ENCODE measurements at regions not wholly inside any gene's neighbourhood (a gene's known extent, or its start where the extent isn't known, plus 50 kb on each side); places are given as distances from the start of the nearest gene placed in this dataset.

DNA sequence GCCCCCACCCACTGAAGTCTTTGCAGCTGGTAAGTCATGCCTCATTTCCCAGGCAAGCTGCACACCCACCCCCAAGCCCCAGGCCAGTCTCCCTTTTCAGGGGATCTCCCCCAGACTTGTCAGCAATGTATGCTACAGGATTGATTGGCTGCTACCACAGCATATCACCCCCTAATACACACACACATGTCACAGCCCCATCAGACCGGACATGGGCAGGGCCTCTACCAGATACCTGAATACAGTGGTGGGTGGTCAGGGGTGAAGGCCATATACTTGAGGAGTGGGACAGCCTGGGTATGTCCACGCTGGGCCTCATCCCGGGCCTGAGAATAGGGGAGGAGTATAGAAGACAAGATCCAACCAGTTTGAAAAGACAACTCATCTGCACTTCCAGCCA lies 63.4 kb upstream of the ARAP3 start:
- no peak for DNase-seq

DNA sequence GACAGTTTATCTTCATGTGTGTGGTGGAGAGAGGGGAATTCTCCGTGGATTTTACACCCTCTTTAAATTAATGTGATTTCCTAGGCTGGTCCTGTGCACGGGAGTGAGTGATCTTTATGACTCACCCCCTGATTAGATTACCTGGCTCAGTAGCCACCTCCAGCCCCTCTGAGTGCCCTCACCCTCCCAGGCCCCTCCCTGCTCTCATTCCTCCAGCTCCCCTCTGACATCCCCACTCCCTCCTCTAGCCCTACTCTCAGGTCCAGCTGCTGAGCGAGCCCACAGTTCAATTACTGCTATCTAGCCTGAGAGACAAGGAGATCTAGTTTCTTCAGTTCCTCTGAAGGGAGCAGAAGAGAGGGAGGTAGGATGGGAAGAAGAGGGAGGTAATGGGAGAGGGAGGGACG lies 61.8 kb upstream of the ARAP3 start:
- no peak for DNase-seq

DNA sequence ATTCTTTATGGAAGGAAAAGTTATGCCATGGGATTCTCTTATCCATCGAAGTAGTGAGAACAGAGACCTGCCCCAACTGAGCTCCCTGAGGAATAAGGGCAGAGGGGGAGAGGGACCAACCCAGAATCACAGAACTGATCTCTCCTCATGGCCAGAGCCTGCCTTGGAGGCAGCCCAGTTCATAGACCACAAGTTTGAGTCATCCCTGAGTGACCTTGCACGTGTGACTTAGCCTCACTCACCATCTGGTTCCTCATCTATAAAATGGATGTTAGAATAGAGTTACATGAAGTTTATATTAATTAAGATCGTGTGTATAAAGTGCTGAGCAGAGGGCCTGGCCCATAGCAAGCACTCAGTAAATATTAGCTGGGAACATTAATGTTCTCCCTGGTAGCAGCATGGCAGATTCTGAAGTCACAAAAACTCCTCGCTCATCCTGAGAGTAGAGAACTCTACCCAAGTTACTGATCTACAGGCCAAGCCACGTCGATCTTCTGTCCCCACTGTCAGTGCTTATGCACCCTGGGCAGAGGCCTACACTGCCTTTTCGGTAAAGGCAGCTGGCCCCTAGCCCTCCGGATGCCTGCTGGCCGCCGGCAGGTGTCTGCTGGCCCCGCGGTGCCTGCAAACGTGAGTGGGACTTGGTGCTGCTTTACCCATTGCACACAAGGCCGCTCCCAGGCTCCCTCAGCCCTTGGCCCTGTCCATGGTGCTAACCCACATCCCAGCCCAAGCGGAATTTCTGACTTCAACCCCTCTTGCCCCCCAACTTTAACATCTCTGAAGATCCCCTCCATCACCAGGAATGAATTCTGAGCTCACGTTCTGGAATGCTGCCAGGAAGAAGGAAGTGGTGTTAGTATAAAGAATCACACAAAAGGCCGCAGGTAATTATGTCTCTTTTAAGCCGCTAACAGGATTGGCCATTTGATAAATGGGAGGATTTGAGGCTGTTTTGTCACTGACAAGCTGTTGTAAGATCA lies 61.1 kb upstream of the ARAP3 start:
- peak in 1 of 2 experiments; percentile 10 for DNase-seq

DNA sequence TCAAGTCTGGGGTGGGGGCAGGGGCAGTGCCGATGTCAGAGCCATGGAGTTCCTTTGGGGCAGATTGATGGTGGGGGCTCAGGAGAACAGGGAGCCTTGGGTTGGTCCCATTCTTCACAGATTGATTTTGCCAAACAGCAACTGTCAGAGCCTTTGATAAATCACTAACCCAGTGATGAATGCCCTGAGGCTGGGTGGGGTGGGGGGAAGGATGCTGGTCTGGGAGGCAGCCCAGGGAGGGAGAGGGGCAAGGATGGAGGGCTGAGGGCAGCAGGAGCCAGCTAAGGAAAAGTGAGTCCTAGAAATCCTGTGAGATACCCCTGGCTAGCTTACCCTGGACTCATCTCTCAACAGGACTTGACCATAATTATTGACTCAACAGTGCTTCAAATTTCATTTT lies 60.1 kb upstream of the ARAP3 start:
- no peak for DNase-seq

DNA sequence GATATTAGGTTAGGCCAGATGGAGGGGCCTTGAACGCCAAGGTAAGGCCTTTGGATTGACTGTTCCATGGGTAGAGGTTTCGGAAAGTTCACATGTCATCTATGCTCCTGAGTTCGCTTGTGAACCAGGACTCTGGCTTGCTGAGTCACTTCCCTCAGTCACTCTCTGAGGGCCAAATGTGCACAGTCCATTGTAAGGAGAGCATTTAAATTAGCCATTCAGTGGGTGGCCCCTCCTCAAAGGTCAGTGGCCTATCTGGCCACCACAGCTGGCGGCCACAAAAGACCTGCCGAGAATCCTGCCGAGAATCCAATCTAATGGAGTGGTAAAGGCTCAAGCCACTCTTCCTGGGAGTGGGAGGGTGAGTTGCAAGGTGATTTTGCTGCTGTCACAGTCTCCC lies 58.9 kb upstream of the ARAP3 start:
- DNase-seq = no peak

DNA sequence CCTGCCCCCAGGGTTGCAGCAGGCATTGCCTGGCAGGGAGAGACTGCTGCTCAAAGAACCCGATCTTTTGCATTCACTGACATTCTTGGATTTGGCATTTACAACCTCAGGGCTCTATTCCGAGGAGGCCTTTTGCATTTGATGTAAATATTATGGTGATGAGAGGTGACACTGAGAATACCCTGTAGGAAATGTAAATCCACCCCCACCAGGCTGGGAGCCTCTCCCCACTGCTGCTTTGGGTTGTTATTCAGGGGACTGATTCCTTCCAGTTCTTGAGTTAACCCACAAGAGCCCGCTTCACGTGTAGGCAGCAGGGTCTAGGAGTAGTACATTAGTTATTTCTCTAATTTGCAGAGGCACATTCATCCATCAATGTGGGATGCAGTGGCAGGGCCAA lies 55.5 kb upstream of the ARAP3 start:
- no peak for DNase-seq

DNA sequence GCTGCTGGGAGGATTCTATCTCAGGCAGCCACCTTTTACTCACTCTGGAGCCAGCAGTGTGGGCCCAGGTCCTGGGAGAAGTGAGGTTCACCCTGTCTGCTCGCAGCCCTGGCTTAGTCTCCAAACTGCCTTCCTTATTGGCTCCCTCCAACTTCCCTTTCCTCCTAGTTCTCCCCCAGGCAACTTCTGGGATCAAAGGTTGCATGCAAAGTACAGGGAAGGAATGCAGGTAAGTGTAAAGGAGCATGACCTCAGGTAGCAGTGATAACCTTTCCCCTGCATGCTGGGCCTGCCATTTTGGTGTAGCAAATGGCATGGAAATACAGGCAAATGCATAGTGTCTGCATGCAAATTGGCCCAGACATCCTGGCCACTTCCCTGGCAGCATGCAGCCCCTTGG lies 53.8 kb upstream of the ARAP3 start:
- no peak for DNase-seq

DNA sequence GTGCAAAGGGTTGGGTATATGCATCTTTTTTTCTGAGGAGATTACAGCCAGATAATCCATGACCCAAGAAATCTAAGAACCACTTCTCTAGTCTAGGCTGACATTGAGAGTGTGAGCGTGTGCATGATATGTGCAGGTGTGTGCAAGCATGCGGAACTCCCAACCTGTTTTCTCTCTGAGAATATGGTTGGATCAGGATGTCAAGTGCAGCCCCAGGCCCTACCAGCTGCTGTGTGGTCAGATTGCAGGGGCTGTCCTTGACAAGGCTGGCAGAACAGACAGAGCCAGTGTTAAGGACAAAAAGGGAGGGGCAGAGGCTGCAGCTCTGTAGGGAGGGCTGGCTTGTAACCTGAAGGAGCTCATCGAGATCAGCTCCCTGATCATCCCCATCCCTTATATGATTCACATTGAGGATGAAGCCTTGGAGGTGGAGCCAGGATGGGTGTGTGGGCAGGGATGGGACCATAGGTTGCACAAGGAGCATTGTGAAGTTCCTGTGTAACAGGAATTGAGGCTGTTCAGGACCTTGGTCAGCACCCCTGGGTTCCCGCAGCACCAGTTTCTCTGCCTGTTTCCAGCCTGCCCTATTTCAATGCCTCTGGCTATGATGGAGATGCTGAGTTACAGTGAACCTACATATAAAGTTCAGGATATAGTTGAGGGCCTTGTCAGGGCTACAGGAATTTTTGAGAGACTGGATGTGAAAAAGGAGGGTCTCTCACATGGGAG lies 52.6 kb upstream of the ARAP3 start:
- DNase-seq = no peak

DNA sequence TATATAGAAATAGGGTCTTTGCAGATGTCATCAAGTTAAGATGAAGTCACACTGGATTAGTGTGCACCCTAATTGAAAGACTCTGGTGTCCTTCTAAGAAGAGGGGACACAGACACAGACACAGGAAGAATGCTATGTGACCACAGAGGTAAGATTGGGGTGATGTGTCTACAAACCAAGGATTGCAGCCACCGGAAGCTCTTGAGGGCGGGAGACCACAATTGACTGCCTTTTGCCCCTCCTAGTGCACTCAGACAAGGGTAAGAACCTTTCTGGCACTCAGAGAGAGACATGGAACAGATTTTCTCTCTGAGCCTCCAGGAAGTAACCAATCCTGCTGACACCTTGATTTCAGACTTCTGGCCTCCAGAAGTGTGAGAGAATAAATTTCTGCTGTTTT lies 51.2 kb upstream of the ARAP3 start:
- no peak for DNase-seq

DNA sequence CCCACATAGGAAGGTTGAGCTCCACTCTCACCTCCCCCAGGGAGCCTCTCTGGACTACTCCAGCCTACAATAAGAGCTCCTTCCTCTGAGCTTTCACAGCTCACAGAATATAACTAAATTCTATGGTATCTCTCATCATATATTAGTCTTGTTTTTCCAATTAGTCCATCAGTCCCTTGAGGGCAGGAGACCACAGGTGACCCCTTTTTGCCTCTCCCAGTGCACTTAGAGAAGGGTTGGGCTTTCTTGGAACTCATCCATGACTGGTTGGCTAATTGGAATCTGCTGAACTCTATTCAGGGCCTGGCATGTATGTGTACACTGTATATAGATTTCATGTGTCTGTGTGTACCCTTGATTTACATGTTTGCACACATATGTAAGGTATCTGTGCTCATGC lies 50.4 kb upstream of the ARAP3 start:
- no peak for DNase-seq

Data from NCI-H1930 (cell line).